SIG-M5 treated with dmso at 0.1 percent for 504 hours (cell line): ENCODE measurements at regions not wholly inside any gene's neighbourhood (a gene's known extent, or its start where the extent isn't known, plus 50 kb on each side); places are given as distances from the start of the nearest gene placed in this dataset.

Source experiments
- DNase-seq: peaks from one replicate; lab custom pipeline; 2025; ENCODE audit not compliant: unreplicated experiment; lab: John Stamatoyannopoulos, UW

GRCh38 chr3:72470904-72471417 is 377.3 kb downstream of the SHQ1 start:
- no peak for DNase-seq

DNA sequence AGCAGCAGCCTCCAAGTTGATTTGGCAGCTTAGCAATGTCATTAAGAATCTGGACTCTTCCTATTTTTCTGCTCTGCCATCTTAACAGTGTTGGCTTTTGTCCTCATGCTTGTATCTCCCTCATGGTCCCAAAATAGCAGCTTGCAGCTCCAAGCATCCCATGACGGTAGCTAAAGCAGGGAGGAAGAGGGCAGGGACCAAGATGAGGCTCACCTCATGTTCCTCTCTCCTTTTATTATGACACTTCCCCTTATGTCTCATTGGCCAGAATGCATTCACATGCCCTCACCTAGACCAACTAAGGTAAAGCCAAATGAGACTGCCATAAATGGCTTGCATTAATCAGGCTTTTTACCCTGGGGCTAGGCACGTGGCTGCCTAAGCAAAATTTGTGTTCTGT is 382.4 kb downstream of the SHQ1 start:
- DNase-seq, result no peak

DNA sequence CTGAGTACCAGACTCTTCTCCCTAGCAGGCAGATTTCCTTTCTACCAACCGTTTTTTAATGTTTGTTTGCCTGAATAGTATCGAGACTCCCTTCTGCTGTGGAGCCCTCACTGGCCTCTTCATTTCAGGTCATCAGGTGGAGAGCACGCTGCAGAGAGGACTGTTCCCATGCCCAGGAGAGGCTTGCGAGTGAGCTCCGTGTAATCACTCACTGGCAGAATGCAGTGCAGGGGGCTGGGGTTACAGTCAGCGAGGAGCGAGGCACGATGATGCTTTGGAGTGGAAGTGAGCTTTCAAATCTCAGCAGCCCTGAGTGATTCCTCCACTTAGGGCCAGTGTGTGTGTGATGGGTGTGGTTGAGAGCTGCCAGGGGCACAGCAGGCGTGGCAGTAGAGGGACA is 385.2 kb downstream of the SHQ1 start:
- no peak for DNase-seq

- DNase-seq, result no peak
Measured at GRCh38 chr3:72462595-72463011, 385.6 kb downstream of the SHQ1 start.

- no peak for DNase-seq
Measured at GRCh38 chr3:72461787-72462186, 386.5 kb downstream of the SHQ1 start.

- no peak for DNase-seq
Measured at GRCh38 chr3:72460205-72461174, 387.8 kb downstream of the SHQ1 start.

DNA sequence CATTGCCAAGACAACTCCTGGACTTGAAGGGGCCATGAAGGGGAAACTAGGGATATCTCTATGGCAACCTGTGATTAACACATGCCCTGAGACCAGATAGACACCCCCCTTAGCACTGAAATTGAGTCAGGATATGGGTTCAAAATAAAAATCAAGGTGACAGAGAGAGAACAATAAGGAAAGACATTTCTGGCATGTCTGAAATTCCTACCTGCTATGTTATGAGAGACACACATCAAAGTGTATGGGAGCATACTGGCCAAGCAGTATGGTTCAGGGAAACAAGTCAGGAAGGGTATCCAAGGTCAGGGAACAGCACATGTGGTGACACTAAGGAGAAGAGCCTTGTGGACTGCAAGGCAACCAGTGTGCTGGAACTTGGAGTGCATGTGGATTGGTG is 388.7 kb downstream of the SHQ1 start:
- no peak for DNase-seq

- no peak for DNase-seq
Measured at GRCh38 chr3:72458375-72458774, 389.9 kb downstream of the SHQ1 start.

- no peak for DNase-seq
Measured at GRCh38 chr3:72454441-72454840, 393.8 kb downstream of the SHQ1 start.

- no peak for DNase-seq
Measured at GRCh38 chr3:72453706-72454105, 394.5 kb downstream of the SHQ1 start.

DNA sequence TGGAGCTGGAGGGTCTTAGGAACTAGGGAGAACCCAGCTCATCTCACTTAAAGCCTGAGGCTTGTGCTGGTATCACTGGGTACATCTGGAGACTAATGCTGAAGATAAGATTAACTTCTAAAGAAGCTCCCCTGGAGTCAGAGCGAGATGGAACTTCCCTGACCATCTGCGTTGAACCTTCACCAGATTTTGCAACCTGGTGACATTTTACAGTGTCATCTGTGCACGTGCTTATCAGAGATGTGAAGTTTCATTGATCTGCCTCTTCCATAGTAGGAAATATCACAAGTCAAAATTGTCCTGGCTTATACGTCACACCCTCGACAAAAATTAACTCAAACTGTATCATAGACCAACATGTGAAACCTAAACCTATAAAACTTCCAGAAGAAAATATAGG is 395.5 kb downstream of the SHQ1 start:
- no peak for DNase-seq

DNA sequence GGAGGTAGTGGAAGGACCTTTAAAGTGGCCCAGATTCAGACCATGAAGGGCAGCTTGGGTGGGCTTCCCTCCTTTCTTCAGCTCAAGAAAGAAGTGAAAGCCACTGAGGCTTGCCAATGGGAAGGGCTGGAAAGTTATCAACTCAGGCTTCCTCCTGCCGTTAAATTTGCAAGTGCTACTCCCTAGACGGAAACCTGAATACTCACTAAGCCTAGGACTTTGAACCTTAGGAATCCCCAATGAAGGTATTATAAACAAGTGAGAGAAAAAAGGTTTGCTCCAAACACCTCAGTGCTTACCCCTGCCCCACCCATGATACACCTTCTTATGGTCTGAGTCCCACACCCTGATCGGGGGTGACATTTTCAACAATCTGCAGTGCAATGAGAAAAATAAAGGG is 396.4 kb downstream of the SHQ1 start:
- no peak for DNase-seq

DNA sequence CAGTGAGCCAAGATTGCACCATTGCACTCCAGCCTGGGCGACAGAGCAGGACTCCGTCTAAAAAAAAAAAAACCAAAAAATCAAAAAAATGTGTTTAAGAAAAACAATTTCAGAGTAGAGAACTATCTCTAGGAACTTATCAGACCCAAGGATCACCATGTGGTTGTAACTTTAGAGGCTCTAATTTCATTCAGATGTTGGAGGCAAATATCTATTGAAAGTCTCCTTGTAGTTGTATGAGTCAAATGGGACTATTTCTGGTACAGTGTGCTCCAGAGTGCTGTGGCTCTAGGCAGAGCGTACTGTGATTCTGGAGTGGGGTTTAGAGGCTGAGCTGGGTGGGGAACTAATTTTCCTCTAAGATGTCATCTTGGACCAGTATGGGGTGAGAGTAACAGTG is 398.7 kb downstream of the SHQ1 start:
- no peak for DNase-seq

DNA sequence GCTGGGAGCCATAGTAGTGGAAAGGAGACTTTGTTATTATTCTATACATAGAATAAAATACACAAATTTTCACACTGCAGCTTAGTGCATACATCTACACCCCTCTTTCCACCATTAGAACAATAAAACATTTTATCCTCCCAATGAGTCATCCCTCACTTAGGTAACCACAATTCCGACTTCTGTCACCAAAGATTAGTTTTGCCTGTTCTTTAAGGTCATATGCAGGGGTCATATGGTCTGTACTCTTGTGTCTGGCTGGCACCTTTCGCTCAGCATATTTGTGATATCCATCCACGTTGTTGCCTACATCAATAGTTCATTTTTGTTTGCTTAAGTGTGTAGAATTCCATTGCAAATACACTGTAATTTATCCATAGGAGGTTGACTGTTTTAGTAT is 399.4 kb downstream of the SHQ1 start:
- no peak for DNase-seq

DNA sequence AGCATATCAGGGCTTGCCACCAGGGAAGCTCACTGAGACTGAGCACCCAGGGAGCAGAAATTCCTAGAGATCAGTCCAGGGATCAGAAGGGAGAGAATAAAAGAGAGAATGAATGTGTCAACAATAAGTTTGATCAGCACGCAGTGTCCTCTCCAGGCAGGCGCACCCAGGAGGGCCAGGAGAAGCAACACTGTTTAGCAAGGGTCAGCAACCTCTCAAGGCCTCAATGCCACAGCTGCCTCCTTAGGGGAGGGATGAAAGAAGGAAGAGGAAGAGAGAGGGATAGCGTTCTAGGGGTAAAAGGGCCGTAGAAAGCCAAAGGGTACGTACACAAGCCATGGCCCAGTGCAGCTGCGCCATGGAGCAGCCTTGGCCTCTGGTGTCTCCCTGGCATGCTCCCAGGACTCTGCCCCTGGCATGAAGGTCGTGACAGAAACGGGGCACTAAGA is 399.8 kb downstream of the SHQ1 start:
- no peak for DNase-seq

DNA sequence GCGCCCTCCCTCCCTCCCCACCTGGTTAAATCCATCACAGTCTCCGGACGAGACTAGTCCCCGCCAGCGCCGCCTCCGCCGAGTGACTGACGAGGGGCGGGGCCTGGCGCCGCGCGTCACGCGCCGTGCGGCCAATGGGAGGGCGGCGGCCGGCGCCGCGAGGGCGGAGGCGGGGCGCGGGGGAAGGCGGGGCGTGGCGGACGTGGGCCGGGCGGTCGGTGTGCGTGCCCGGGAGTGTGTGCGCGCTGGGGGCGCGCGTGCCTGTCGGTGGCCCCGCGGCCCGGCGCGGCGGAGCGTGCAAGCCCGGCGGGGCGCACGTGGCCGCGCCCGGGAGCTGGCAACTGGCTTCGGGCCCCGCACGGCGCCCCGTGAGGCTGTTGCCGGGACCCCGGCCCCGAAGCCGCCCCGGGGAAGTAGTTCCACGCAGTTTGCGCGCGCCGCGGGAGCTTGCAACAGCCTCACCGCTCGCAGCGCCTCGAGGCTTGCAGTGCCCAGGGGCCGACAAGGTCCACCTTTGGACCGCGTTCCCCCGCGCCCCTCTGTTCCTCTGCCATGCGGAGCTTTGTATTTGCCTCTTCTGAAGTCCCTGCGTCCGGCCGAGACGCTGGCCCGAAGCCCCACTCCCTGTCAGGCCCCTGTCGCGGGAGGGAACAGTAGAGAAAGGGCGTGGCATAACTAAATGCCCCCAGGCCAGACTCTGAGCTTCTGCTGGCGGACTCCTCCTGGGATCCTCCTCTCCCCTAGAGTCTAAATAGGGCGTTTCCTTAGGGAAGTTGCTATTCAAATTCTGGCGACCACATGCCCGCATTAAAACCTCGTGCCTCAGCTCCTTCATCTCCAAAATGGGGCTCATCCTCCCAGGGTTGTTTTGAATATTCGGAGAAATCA is 400.9 kb downstream of the SHQ1 start:
- peak; percentile 85 for DNase-seq

- peak; percentile 21 for DNase-seq
Measured at GRCh38 chr3:72446218-72447058, 401.8 kb downstream of the SHQ1 start, which contains the start of gene RYBP. Gene RYBP (minus strand): TSS chr3:72446621.

DNA sequence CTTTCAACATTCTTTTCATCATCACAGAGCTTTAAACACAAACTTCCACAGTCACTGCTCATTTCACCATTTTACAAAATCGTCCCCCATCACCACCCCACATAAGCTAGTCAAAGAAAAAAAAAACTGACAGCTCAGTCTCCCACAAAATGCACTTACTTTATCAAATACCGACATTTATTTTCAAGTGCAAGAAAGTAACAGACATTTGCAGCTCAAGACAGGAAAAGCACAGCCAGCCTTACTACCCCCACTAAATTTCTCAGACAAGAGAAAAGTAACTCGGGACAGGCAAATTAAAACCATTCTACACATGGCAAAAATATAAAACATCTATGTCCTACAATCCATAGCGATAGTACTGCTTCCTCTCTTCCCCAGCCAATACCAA is 402.4 kb downstream of the SHQ1 start:
- DNase-seq, result peak; percentile 19

DNA sequence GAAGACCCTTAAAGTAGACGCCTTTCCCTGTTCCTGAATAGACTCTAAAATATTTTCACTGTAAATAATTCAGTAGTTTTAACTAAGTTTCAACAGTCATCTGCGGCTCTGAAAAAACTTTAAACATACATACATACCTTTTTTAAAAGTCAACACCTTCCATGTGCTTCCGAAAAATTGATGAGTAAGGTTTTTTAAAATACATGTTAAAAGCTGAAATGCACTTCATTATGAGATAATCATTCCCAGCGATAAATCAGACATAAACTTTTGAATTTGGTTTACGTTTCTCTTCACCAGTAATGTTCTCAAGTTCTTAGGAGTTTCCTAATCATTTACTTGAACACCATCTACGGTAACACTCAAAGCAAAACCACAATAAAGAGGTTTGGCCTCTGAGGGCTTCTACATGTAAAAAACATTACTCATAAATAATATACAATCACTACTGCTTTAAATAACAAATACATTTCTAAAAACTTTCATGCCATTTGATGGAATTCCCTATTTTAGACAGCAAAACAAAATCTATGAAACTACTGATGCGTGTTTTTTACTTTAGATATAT is 403.5 kb downstream of the SHQ1 start:
- no peak for DNase-seq

GRCh38 chr3:72442759-72443158 is 405.5 kb downstream of the SHQ1 start:
- DNase-seq, result no peak
